GM23338 (cell line): ENCODE measurements at regions not wholly inside any gene's neighbourhood (a gene's known extent, or its start where the extent isn't known, plus 50 kb on each side); places are given as distances from the start of the nearest gene placed in this dataset.

Experiments
- ATAC-seq: fragments of 200-7000 bp; cut with Tn5 transposase; 3 replicates; pipeline ENCODE4 v1.9.1; 2020
- DNase-seq: peaks from one replicate; pipeline ENCODE4 v3.0.0-alpha.2; 2015; ENCODE audit warnings: low spot score
- H2AFZ ChIP-seq: fragments of 200-600 bp; sonication (generic); 2 replicates; pipeline ENCODE4 v1.8.0; 2016; ENCODE audit warnings: antibody characterized with exemption, mild to moderate bottlenecking, moderate library complexity
- H3F3A ChIP-seq: fragments of 200-600 bp; sonication (generic); replicated peaks from 2 replicates; pipeline ENCODE4 v1.8.0; 2017; ENCODE audit warnings: antibody characterized with exemption, mixed run types, low read depth
- H3K27ac ChIP-seq: fragments of 200-600 bp; sonication (generic); 2 replicates; pipeline ENCODE4 v1.6.1; 2016; ENCODE audit warnings: low read depth
- H3K27me3 ChIP-seq: fragments of 200-600 bp; sonication (generic); 2 replicates; pipeline ENCODE4 v1.8.0; 2016; ENCODE audit warnings: mild to moderate bottlenecking, mixed run types, moderate library complexity; ENCODE audit not compliant: insufficient read depth
- H3K36me3 ChIP-seq: fragments of 200-600 bp; sonication (generic); 2 replicates; pipeline ENCODE4 v1.8.0; 2016; ENCODE audit warnings: mild to moderate bottlenecking; ENCODE audit not compliant: insufficient read depth
- H3K4me1 ChIP-seq: fragments of 200-600 bp; sonication (generic); 2 replicates; pipeline ENCODE4 v1.8.0; 2016; ENCODE audit warnings: mild to moderate bottlenecking, moderate library complexity; ENCODE audit not compliant: insufficient read depth
- H3K4me2 ChIP-seq: fragments of 200-600 bp; sonication (generic); 2 replicates; pipeline ENCODE4 v1.7.1; 2017; ENCODE audit warnings: mixed run types
- H3K4me3 ChIP-seq: fragments of 200-600 bp; sonication (generic); 2 replicates; pipeline ENCODE4 v1.6.1; 2016; ENCODE audit warnings: mixed run types
- H3K79me2 ChIP-seq: fragments of 200-600 bp; sonication (generic); replicated peaks from 2 replicates; pipeline ENCODE4 v1.8.0; 2017; ENCODE audit warnings: mild to moderate bottlenecking; ENCODE audit not compliant: insufficient read depth
- H3K9me2 ChIP-seq: fragments of 200-600 bp; sonication (generic); 2 replicates; pipeline ENCODE4 v1.8.0; 2017; ENCODE audit not compliant: insufficient read depth
- H4K20me1 ChIP-seq: fragments of 200-600 bp; sonication (generic); replicated peaks from 2 replicates; pipeline ENCODE4 v1.8.0; 2017; ENCODE audit warnings: mild to moderate bottlenecking; ENCODE audit not compliant: insufficient read depth
- H3K27ac Mint-ChIP-seq: 2 replicates; pipeline ENCODE4 v1.8.0; 2020; ENCODE audit warnings: inconsistent platforms, mild to moderate bottlenecking, moderate library complexity, mixed read lengths
- H3K27me3 Mint-ChIP-seq: 3 replicates; pipeline ENCODE4 v1.8.0; 2022; ENCODE audit warnings: low read depth, mild to moderate bottlenecking, moderate library complexity, mixed read lengths, inconsistent platforms; ENCODE audit not compliant: insufficient read depth, poor library complexity
- H3K36me3 Mint-ChIP-seq: 3 replicates; pipeline ENCODE4 v1.8.0; 2021; ENCODE audit warnings: low read depth, mild to moderate bottlenecking, inconsistent platforms, moderate library complexity, mixed read lengths
- H3K4me1 Mint-ChIP-seq: 3 replicates; pipeline ENCODE4 v1.8.0; 2020; ENCODE audit warnings: mild to moderate bottlenecking, inconsistent platforms, mixed read lengths
- H3K4me3 Mint-ChIP-seq: 3 replicates; pipeline ENCODE4 v1.8.0; 2021; ENCODE audit warnings: moderate library complexity, mild to moderate bottlenecking, inconsistent platforms, mixed read lengths
- H3K9me3 Mint-ChIP-seq: 3 replicates; pipeline ENCODE4 v1.8.0; 2020; ENCODE audit warnings: moderate library complexity, mild to moderate bottlenecking, inconsistent platforms, mixed read lengths
- CREB1 ChIP-seq: fragments of 250-450 bp; sonication (Bioruptor Pico); IDR thresholded peaks from 2 replicates; pipeline ENCODE4 v1.5.0; 2020; ENCODE audit warnings: low read depth, mild to moderate bottlenecking, moderate library complexity
- ETS1 ChIP-seq: IDR thresholded peaks from 2 replicates; pipeline ENCODE4 v1.6.1; 2016; ENCODE audit warnings: antibody characterized with exemption
- EZH2 ChIP-seq: fragments of 200-600 bp; sonication (generic); IDR thresholded peaks from one replicate; pipeline ENCODE4 v1.8.0; 2017; ENCODE audit warnings: antibody characterized with exemption, mild to moderate bottlenecking, low read depth; ENCODE audit not compliant: unreplicated experiment
- EZH2phosphoT487 ChIP-seq: fragments of 200-600 bp; sonication (generic); IDR thresholded peaks from one replicate; pipeline ENCODE4 v1.8.1; 2018; ENCODE audit warnings: antibody characterized with exemption; ENCODE audit not compliant: unreplicated experiment
- JUNB ChIP-seq: IDR thresholded peaks from one replicate; pipeline ENCODE4 v1.6.1; 2016; ENCODE audit warnings: antibody characterized with exemption; ENCODE audit not compliant: unreplicated experiment
- REST ChIP-seq: IDR thresholded peaks from one replicate; pipeline ENCODE4 v1.6.1; 2018; ENCODE audit warnings: antibody characterized with exemption; ENCODE audit not compliant: unreplicated experiment
- ZNF462 ChIP-seq: fragments of 250-450 bp; sonication (Bioruptor Pico); IDR thresholded peaks from 2 replicates; pipeline ENCODE4 v1.5.0; 2020; ENCODE audit warnings: mild to moderate bottlenecking, moderate library complexity

- TF ChIP-seq CREB1 (no peak), EZH2phosphoT487 (no peak), JUNB (no peak), ZNF462 (CRISPR knock-in tag) (no peak), REST (no peak), EZH2 (no peak), ETS1 (no peak)
- Histone ChIP-seq H3K4me3 (no peak overlapping the region), H2AFZ (no peak overlapping the region), H3K79me2 (no peaks in the 10 kb centered on the region), H3K27ac (no peak overlapping the region), H3F3A (no peaks in the 10 kb centered on the region), H3K4me1 (peaks cover 13% of the 10 kb centered on the region; the same call in 1 of the 2 replicates), H3K36me3 (0 out of 2 replicates have a peak, but pooled peaks cover 3% of the 10 kb centered on the region), H3K9me2 (peaks cover 6% of the 10 kb centered on the region; the same call in 1 of the 2 replicates), H3K27me3 (no peaks in the 10 kb centered on the region), H4K20me1 (no peaks in the 10 kb centered on the region; the same call in 1 of the 2 replicates), H3K4me2 (peak overlapping the region; percentile 48; the same call in 1 of the 2 replicates)
- 0 out of 3 replicates have a peak overlapping the region, but pooled peaks have one; percentile 8 for H3K4me3 Mint-ChIP-seq
- peaks cover 4% of the 10 kb centered on the region for H3K27me3 Mint-ChIP-seq
- peak; percentile 57 for DNase-seq
- peak; percentile 99 for ATAC-seq
- peaks cover 22% of the 10 kb centered on the region for H3K4me1 Mint-ChIP-seq
- peak overlapping the region; percentile 46 for H3K27ac Mint-ChIP-seq
- H3K9me3 Mint-ChIP-seq: peaks cover 6% of the 10 kb centered on the region; the same call in 1 of the 3 replicates
- H3K36me3 Mint-ChIP-seq: peaks cover 33% of the 10 kb centered on the region
Measured at GRCh38 chr4:56226579-56226978, 160.7 kb downstream of the AASDH start.
